A673 (cell line): ENCODE measurements at regions not wholly inside any gene's neighbourhood (a gene's known extent, or its start where the extent isn't known, plus 50 kb on each side); places are given as distances from the start of the nearest gene placed in this dataset.

ENCODE experiments used
- EZH2 ChIP-seq: fragments of 200-600 bp; sonication (generic); IDR thresholded peaks from 2 replicates; pipeline ENCODE4 v1.6.1; 2017; ENCODE audit warnings: borderline replicate concordance, low read depth, mild to moderate bottlenecking, mixed read lengths, antibody characterized with exemption, low read length; ENCODE audit not compliant: poor library complexity, severe bottlenecking
- TF ChIP-seq, protein P1 (sequence below): fragments of 300-800, 200-600 bp; sonication (generic); conservative IDR thresholded peaks from 2 replicates; pipeline ENCODE4 v1.5.1; 2017; ENCODE audit warnings: low read depth, mild to moderate bottlenecking, antibody characterized with exemption, low read length, moderate library complexity, mixed read lengths

DNA sequence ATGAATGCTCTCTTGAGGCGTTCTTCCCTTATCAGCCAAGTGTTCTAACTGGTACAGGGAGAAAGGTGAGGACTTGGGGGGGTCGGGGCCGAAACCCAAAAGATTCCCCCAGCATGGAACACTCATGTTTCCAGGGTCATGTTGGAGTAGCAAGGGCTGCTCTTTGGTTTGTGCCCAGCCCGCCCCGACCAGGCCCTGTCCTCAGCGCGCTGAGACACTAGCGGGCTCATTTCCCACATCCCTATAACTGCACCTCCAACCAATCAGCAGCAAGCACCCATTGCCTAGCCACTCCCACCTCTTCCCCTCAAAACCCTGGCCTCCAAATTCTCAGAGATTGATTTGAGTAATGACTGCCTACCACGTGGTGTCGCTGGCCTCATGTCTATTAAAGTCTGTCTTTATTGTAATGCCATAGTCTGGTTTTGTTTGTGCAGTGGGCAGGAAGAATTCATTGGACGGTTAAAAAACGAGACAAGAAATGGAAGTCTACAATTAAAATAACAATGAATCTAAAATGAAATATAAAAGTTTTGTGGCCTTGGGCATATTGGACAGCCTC is 1928.4 kb downstream of the STIM2 start:
- TF ChIP-seq, protein P1, sequence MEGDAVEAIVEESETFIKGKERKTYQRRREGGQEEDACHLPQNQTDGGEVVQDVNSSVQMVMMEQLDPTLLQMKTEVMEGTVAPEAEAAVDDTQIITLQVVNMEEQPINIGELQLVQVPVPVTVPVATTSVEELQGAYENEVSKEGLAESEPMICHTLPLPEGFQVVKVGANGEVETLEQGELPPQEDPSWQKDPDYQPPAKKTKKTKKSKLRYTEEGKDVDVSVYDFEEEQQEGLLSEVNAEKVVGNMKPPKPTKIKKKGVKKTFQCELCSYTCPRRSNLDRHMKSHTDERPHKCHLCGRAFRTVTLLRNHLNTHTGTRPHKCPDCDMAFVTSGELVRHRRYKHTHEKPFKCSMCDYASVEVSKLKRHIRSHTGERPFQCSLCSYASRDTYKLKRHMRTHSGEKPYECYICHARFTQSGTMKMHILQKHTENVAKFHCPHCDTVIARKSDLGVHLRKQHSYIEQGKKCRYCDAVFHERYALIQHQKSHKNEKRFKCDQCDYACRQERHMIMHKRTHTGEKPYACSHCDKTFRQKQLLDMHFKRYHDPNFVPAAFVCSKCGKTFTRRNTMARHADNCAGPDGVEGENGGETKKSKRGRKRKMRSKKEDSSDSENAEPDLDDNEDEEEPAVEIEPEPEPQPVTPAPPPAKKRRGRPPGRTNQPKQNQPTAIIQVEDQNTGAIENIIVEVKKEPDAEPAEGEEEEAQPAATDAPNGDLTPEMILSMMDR: no peak
- no peak for TF ChIP-seq EZH2
